Osteoblast (primary cell): ENCODE measurements at regions not wholly inside any gene's neighbourhood (a gene's known extent, or its start where the extent isn't known, plus 50 kb on each side); places are given as distances from the start of the nearest gene placed in this dataset.

Source experiments
- DNase-seq: peaks from one replicate; pipeline ENCODE4 v3.0.0; 2011; ENCODE audit warnings: low spot score, mixed read lengths; ENCODE audit not compliant: insufficient read length; ENCODE audit errors: missing footprints
- H2AFZ ChIP-seq: 2 replicates; pipeline ENCODE4 v1.6.0; 2011; ENCODE audit warnings: mild to moderate bottlenecking, low read length
- H3K27ac ChIP-seq: 2 replicates; pipeline ENCODE4 v1.5.1; 2011; ENCODE audit warnings: mild to moderate bottlenecking, low read depth, low read length, moderate library complexity
- H3K27me3 ChIP-seq: 2 replicates; pipeline ENCODE4 v1.6.0; 2012; ENCODE audit warnings: mild to moderate bottlenecking, control low read depth, inconsistent platforms, low read length, moderate library complexity; ENCODE audit not compliant: insufficient read depth
- H3K36me3 ChIP-seq: 2 replicates; pipeline ENCODE4 v1.5.1; 2011; ENCODE audit warnings: mild to moderate bottlenecking, low read length, control low read depth, moderate library complexity; ENCODE audit not compliant: insufficient read depth
- H3K4me1 ChIP-seq: 2 replicates; pipeline ENCODE4 v1.5.1; 2011; ENCODE audit warnings: mild to moderate bottlenecking, low read length, control low read depth, moderate library complexity; ENCODE audit not compliant: insufficient read depth
- H3K4me2 ChIP-seq: 2 replicates; pipeline ENCODE4 v1.6.0; 2011; ENCODE audit warnings: mild to moderate bottlenecking, low read length; ENCODE audit not compliant: insufficient read depth
- H3K4me3 ChIP-seq: fragments of 200-600 bp; sonication (generic); 3 replicates; pipeline ENCODE4 v1.5.1; 2012; ENCODE audit warnings: mild to moderate bottlenecking, low read length, inconsistent platforms; ENCODE audit not compliant: insufficient read depth
- H3K79me2 ChIP-seq: 2 replicates; pipeline ENCODE4 v1.6.0; 2012; ENCODE audit warnings: mild to moderate bottlenecking, low read length, control low read depth, inconsistent platforms; ENCODE audit not compliant: insufficient read depth
- H3K9me3 ChIP-seq: 2 replicates; pipeline ENCODE4 v1.5.1; 2011; ENCODE audit warnings: low read depth, low read length, control low read depth
- H4K20me1 ChIP-seq: 2 replicates; pipeline ENCODE4 v1.6.0; 2012; ENCODE audit warnings: mild to moderate bottlenecking, low read length, control low read depth; ENCODE audit not compliant: insufficient read depth
- CTCF ChIP-seq: IDR thresholded peaks from 2 replicates; pipeline ENCODE4 v1.5.1; 2011; ENCODE audit warnings: mild to moderate bottlenecking, low read depth, low read length, moderate library complexity; ENCODE audit errors: extremely low read depth

DNA sequence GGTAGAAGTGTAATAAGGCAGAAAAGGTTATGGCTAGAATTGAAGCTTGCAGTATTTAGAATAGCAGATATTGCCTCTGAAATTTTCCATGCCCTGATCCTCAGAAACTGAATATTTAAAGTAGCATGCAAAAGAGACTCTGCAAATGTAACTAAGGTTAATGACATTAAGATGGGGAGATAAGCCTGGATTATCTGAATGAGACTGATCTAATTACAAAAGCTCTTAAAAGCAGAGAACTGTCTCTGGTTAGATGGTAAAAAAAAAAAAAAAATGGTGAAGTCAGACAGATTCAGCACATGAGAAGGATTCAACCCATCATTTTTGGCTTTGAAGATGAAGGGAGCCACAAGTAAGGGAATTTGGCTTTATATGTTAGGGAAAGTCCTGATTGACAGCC, 503.7 kb upstream of the IRAK1BP1 start:
- no peak for DNase-seq
- H3K79me2 ChIP-seq = no peaks in the 10 kb centered on the region
- no peaks in the 10 kb centered on the region for H4K20me1 ChIP-seq
- no peak overlapping the region for H3K4me2 ChIP-seq
- no peak for TF ChIP-seq CTCF
- H3K27me3 ChIP-seq = no peaks in the 10 kb centered on the region
- H3K27ac ChIP-seq = no peak overlapping the region
- no peaks in the 10 kb centered on the region for H3K36me3 ChIP-seq
- H3K4me3 ChIP-seq = no peak overlapping the region
- H3K9me3 ChIP-seq = no peaks in the 10 kb centered on the region
- H3K4me1 ChIP-seq = no peaks in the 10 kb centered on the region
- H2AFZ ChIP-seq = no peak overlapping the region

DNA sequence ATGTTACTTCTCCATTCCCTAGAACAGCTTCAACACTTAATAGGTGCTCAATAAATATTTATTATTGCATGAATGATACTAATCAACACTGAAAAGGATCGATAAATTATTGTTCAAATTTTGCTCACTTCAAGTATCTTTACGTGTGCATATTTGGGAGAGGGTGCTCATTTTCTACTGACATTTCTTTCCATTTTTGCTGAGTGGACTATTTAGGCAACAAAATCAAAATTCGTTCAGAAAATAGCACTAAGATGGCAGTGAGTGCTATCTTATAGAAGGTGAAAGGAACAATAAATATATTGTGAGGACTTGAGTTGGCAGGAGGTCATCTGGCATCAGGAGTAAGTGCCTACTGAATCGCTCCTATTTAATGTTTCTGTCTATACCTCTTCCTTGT, 501.9 kb upstream of the IRAK1BP1 start:
- no peak overlapping the region for H3K4me2 ChIP-seq
- no peaks in the 10 kb centered on the region for H3K4me1 ChIP-seq
- no peak overlapping the region for H3K27ac ChIP-seq
- H3K79me2 ChIP-seq = no peaks in the 10 kb centered on the region
- no peak for TF ChIP-seq CTCF
- no peak for DNase-seq
- no peak overlapping the region for H3K4me3 ChIP-seq
- no peaks in the 10 kb centered on the region for H3K9me3 ChIP-seq
- H3K36me3 ChIP-seq = no peaks in the 10 kb centered on the region
- no peaks in the 10 kb centered on the region for H4K20me1 ChIP-seq
- H3K27me3 ChIP-seq = no peaks in the 10 kb centered on the region
- no peak overlapping the region for H2AFZ ChIP-seq

GRCh38 chr6:78377056-78377455, 490.3 kb upstream of the IRAK1BP1 start:
- H3K4me1 ChIP-seq = no peaks in the 10 kb centered on the region
- H3K27ac ChIP-seq = no peak overlapping the region
- no peaks in the 10 kb centered on the region for H3K36me3 ChIP-seq
- no peaks in the 10 kb centered on the region for H3K27me3 ChIP-seq
- no peak for DNase-seq
- H3K4me2 ChIP-seq = no peak overlapping the region
- no peak for TF ChIP-seq CTCF
- H2AFZ ChIP-seq = no peak overlapping the region
- H3K9me3 ChIP-seq = no peaks in the 10 kb centered on the region
- no peaks in the 10 kb centered on the region for H3K79me2 ChIP-seq
- no peak overlapping the region for H3K4me3 ChIP-seq
- no peaks in the 10 kb centered on the region for H4K20me1 ChIP-seq

DNA sequence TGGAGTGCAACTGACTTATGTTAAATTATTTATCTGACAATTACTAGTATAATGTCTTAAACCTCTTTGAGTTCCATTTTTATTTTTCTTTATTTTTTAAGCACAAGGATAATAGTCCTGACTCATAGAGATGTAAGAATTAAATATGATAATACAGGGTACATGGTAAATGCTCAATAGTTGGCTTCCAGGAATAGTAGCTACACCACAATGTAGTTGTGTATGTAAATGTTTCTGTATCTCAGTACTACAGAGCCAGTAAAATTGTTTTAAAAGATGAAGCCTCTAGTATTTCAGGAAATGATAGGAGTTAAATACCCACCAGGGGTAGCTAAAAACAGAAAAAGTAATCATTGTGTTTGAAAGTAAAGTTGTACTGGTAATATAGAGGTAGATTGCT, 487.4 kb upstream of the IRAK1BP1 start:
- Histone ChIP-seq H3K9me3 (no peaks in the 10 kb centered on the region), H3K27me3 (no peaks in the 10 kb centered on the region), H4K20me1 (no peaks in the 10 kb centered on the region), H3K79me2 (no peaks in the 10 kb centered on the region), H3K4me1 (no peaks in the 10 kb centered on the region), H2AFZ (no peak overlapping the region), H3K27ac (no peak overlapping the region), H3K36me3 (no peaks in the 10 kb centered on the region), H3K4me2 (no peak overlapping the region), H3K4me3 (no peak overlapping the region)
- no peak for TF ChIP-seq CTCF
- no peak for DNase-seq
